SK-N-SH (cell line): ENCODE measurements at regions not wholly inside any gene's neighbourhood (a gene's known extent, or its start where the extent isn't known, plus 50 kb on each side); places are given as distances from the start of the nearest gene placed in this dataset.

Source experiments
- CTCF ChIA-PET: fragments of 300-600, 350-600 bp; formaldehyde crosslinking; extraction: SDS; loops from one replicate; lab custom pipeline; 2021; lab: Yijun Ruan, JAX
- POLR2A ChIA-PET: fragments of 350-600 bp; sonication (Branson Sonifier 250); formaldehyde crosslinking; extraction: SDS; loops from one replicate; lab custom pipeline; 2020; ENCODE audit warnings: antibody characterized with exemption, inconsistent platforms; lab: Yijun Ruan, JAX
- DNase-seq: peaks from one replicate; pipeline ENCODE4 v3.0.0; 2012
- H2AFZ ChIP-seq: fragments of 200-600 bp; sonication (generic); 2 replicates; pipeline ENCODE4 v1.8.1; 2016; ENCODE audit warnings: antibody characterized with exemption, mild to moderate bottlenecking, low read depth
- H3F3A ChIP-seq: fragments of 200-600 bp; sonication (generic); replicated peaks from 2 replicates; pipeline ENCODE3; 2016; ENCODE audit warnings: antibody characterized with exemption, mild to moderate bottlenecking; ENCODE audit not compliant: insufficient read depth
- H3K27ac ChIP-seq, 2 experiments: fragments of 200-500 bp in 1 of 2; fragments of 200-600 bp in 1 of 2; sonication (Bioruptor generic) in 1 of 2; sonication (generic), shearing (Covaris generic) in 1 of 2; 2 replicates each; pipeline versions ENCODE4 v1.5.1 to v1.6.1; 2014 to 2016; ENCODE audit warnings: low read depth in 2 of 2, inconsistent platforms in 1 of 2, low read length in 1 of 2, mild to moderate bottlenecking in 1 of 2, mixed read lengths in 1 of 2
- H3K27me3 ChIP-seq: fragments of 200-600 bp; sonication (generic), shearing (Covaris generic); 2 replicates; pipeline ENCODE4 v1.6.1; 2016; ENCODE audit warnings: mixed run types; ENCODE audit not compliant: insufficient read depth
- H3K36me3 ChIP-seq, 2 experiments: fragments of 200-500 bp in 1 of 2; fragments of 200-600 bp in 1 of 2; sonication (Bioruptor generic) in 1 of 2; sonication (generic) in 1 of 2; replicated peaks in 1 of 2; 2 replicates each; pipeline versions ENCODE3 to v1.5.1; 2014 to 2016; ENCODE audit warnings: low read length in 1 of 2, mild to moderate bottlenecking in 1 of 2; ENCODE audit not compliant: insufficient read depth in 2 of 2, control insufficient read depth in 1 of 2
- H3K4me1 ChIP-seq, 2 experiments: fragments of 200-500 bp in 1 of 2; fragments of 200-600 bp in 1 of 2; sonication (Bioruptor generic) in 1 of 2; sonication (generic), shearing (Covaris generic) in 1 of 2; 2 replicates each; pipeline versions ENCODE4 v1.5.1 to v1.6.1; 2014 to 2016; ENCODE audit warnings: low read depth in 1 of 2, low read length in 1 of 2, mixed run types in 1 of 2; ENCODE audit not compliant: insufficient read depth in 2 of 2, control insufficient read depth in 1 of 2
- H3K4me2 ChIP-seq: fragments of 200-600 bp; sonication (generic), shearing (Covaris generic); 2 replicates; pipeline ENCODE4 v1.6.1; 2017; ENCODE audit warnings: mixed run types
- H3K4me3 ChIP-seq, 2 experiments: fragments of 200-500 bp in 1 of 2; fragments of 200-600 bp in 1 of 2; sonication (Bioruptor generic) in 1 of 2; sonication (generic), shearing (Covaris generic) in 1 of 2; 2 replicates each; pipeline versions ENCODE4 v1.5.1 to v1.8.1; 2014 to 2016; ENCODE audit warnings: low read depth in 2 of 2, inconsistent platforms in 1 of 2, low read length in 1 of 2, mild to moderate bottlenecking in 1 of 2, mixed read lengths in 1 of 2, moderate library complexity in 1 of 2
- H3K79me2 ChIP-seq: fragments of 200-600 bp; sonication (generic); 2 replicates; pipeline ENCODE4 v1.8.1; 2017; ENCODE audit warnings: mild to moderate bottlenecking; ENCODE audit not compliant: insufficient read depth
- H3K9ac ChIP-seq: fragments of 200-600 bp; sonication (generic); 2 replicates; pipeline ENCODE4 v1.6.1; 2017; ENCODE audit warnings: mixed run types
- H3K9me2 ChIP-seq: fragments of 200-600 bp; sonication (generic); 2 replicates; pipeline ENCODE4 v1.6.1; 2017; ENCODE audit warnings: mixed run types
- H3K9me3 ChIP-seq: fragments of 200-600 bp; sonication (generic); 2 replicates; pipeline ENCODE4 v1.6.1; 2017; ENCODE audit warnings: mixed run types, mild to moderate bottlenecking, moderate library complexity
- H4K20me1 ChIP-seq: fragments of 200-600 bp; sonication (generic); 2 replicates; pipeline ENCODE4 v1.6.1; 2017; ENCODE audit warnings: mild to moderate bottlenecking, mixed run types; ENCODE audit not compliant: insufficient read depth
- EP300 ChIP-seq, 2 experiments: IDR thresholded peaks; 2 replicates each; pipeline versions ENCODE4 v1.4.0 to v1.6.1; 2012; ENCODE audit warnings: borderline replicate concordance in 1 of 2, low read depth in 1 of 2, low read length in 1 of 2
- EZH2phosphoT487 ChIP-seq: fragments of 200-600 bp; sonication (generic); IDR thresholded peaks from 2 replicates; pipeline ENCODE4 v1.6.1; 2017; ENCODE audit warnings: low read depth, mixed run types, mild to moderate bottlenecking, antibody characterized with exemption, moderate library complexity, borderline replicate concordance
- FOSL2 ChIP-seq: IDR thresholded peaks from 2 replicates; pipeline ENCODE4 v1.4.0; 2012; ENCODE audit warnings: low read depth, mild to moderate bottlenecking, moderate library complexity, borderline replicate concordance
- GABPA ChIP-seq: IDR thresholded peaks from 2 replicates; pipeline ENCODE4 v1.4.0; 2012; ENCODE audit warnings: low read depth, mild to moderate bottlenecking
- POLR2AphosphoS5 ChIP-seq: IDR thresholded peaks from 2 replicates; pipeline ENCODE4 v1.6.1; 2012; ENCODE audit warnings: low read depth, low read length
- RAD21 ChIP-seq: IDR thresholded peaks from 2 replicates; pipeline ENCODE4 v1.6.1; 2012; ENCODE audit warnings: mild to moderate bottlenecking, low read length
- RFX5 ChIP-seq: IDR thresholded peaks from 2 replicates; pipeline ENCODE4 v1.6.1; 2012; ENCODE audit warnings: mild to moderate bottlenecking, improper control_type of control experiment, low read length
- RXRA ChIP-seq: IDR thresholded peaks from 2 replicates; pipeline ENCODE4 v1.4.0; 2012; ENCODE audit warnings: low read depth, mild to moderate bottlenecking, borderline replicate concordance
- SMC3 ChIP-seq: IDR thresholded peaks from 2 replicates; pipeline ENCODE4 v1.6.1; 2012; ENCODE audit warnings: low read depth, low read length, improper control_type of control experiment
- WGBS: methylation state at CpG from one replicate; pipeline ENCODE4 v1.1.6; 2017; ENCODE audit warnings: low lambda C conversion rate; 5-methylcytosine and 5-hydroxymethylcytosine counted together
- TF ChIP-seq, protein P1 (sequence below): IDR thresholded peaks from 2 replicates; pipeline ENCODE4; 2012
- TF ChIP-seq, protein P2 (sequence below): fragments of 200-600 bp; sonication (generic); IDR thresholded peaks from 2 replicates; pipeline ENCODE4 v1.6.1; 2017; ENCODE audit warnings: antibody characterized with exemption, mild to moderate bottlenecking, moderate library complexity
- TF ChIP-seq, protein P3 (sequence below): IDR thresholded peaks from 2 replicates; pipeline ENCODE4 v1.4.0; 2012; ENCODE audit warnings: low read depth

DNA sequence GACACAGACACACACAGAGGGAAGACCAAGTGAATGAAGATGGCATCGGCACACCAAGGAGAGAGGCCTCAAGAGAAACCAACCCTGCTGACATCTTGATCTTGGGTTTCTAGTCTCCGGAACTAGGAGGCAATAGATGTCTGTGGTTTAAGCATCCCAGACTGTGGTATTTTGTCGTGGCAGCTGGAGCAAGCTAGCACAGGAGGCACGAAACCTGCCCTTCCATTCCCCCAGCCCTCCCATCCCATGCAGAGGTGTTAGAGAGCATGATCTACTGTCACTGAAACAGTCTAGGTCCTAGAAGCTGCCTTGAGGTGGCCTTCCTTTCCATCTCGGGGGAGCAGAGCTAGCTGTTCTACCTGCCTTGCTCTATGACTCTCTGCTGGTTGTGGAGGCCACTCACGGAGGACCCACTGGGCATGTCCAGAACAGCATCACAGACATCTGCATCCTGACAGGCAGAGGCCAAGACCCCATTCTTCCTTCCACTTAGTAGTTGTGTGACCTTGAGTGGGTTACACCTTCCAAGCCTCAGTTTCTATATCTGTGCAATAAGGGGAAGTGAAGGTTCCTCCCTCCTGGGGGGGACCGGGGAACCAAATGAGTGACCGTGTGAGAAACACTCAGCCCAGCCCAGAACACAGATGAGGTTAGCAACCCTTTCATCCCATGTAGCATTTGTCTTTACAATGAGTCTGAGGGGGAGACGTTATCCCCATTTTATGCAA is 134.3 kb upstream of the BOD1 start:
- Histone ChIP-seq H3K9ac (no peak overlapping the region), H3K36me3 (no peaks in the 10 kb centered on the region), H3K27ac (no peak overlapping the region), H3K27me3 (no peaks in the 10 kb centered on the region), H3F3A (no peaks in the 10 kb centered on the region), H3K9me3 (no peaks in the 10 kb centered on the region), H2AFZ (no peak overlapping the region), H3K4me1 (peaks cover 0 to 18% of the 10 kb centered on the region in 2 experiments; a peak in 2 of 4 replicates), H4K20me1 (no peaks in the 10 kb centered on the region), H3K9me2 (no peaks in the 10 kb centered on the region), H3K4me3 (no peak overlapping the region), H3K4me2 (no peak overlapping the region), H3K79me2 (no peaks in the 10 kb centered on the region)
- 73% methylated on average over 4 of the region's 9 CpGs for WGBS
- POLR2A ChIA-PET = interaction anchor here (1.6 kb wide), 1 partner anchor 137 kb away, joined by 4 read pairs; the partner anchor contains the start of gene CPEB4
- CTCF ChIA-PET = no interaction called here
- TF ChIP-seq RXRA (no peak), RAD21 (no peak)
- no peak for DNase-seq

DNA sequence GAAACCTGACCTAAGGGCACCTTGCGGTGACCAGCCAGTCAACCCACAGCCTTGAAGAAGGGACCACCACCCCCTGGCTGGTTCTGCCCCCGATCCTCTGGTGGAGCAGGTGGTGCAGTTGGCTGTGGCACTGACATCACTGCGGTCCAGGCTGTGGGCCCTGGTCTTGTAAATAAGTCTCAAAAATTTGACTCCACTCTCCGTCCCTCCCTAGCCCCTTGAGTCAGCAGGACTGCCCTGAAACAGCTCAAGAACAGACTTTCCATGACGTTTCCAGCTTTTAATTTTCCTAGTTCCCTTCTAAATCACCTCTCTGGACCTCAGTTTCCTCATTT is 134.8 kb upstream of the BOD1 start:
- no peaks in the 10 kb centered on the region for H3K9me3 ChIP-seq
- 71% methylated on average over 5 of the region's 5 CpGs for WGBS
- H3K36me3 ChIP-seq = no peaks in the 10 kb centered on the region
- no peak overlapping the region for H3K9ac ChIP-seq
- no peaks in the 10 kb centered on the region for H4K20me1 ChIP-seq
- no peak overlapping the region for H3K27ac ChIP-seq
- no peaks in the 10 kb centered on the region for H3K79me2 ChIP-seq
- no peak overlapping the region for H3K4me3 ChIP-seq
- H3K9me2 ChIP-seq = no peaks in the 10 kb centered on the region
- DNase-seq = no peak
- no peaks in the 10 kb centered on the region for H3K27me3 ChIP-seq
- TF ChIP-seq GABPA (no peak), POLR2AphosphoS5 (no peak), EP300 (IDR thresholded peaks at IDR 0.05; ENCODE audit: borderline replicate concordance in 1 of 2, low read depth in 1 of 2, low read length in 1 of 2) (no peak), RFX5 (no peak), EZH2phosphoT487 (no peak), FOSL2 (no peak), SMC3 (no peak)
- TF ChIP-seq, protein P1, sequence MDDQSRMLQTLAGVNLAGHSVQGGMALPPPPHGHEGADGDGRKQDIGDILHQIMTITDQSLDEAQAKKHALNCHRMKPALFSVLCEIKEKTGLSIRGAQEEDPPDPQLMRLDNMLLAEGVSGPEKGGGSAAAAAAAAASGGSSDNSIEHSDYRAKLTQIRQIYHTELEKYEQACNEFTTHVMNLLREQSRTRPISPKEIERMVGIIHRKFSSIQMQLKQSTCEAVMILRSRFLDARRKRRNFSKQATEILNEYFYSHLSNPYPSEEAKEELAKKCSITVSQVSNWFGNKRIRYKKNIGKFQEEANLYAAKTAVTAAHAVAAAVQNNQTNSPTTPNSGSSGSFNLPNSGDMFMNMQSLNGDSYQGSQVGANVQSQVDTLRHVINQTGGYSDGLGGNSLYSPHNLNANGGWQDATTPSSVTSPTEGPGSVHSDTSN = no peak
- TF ChIP-seq, protein P2, sequence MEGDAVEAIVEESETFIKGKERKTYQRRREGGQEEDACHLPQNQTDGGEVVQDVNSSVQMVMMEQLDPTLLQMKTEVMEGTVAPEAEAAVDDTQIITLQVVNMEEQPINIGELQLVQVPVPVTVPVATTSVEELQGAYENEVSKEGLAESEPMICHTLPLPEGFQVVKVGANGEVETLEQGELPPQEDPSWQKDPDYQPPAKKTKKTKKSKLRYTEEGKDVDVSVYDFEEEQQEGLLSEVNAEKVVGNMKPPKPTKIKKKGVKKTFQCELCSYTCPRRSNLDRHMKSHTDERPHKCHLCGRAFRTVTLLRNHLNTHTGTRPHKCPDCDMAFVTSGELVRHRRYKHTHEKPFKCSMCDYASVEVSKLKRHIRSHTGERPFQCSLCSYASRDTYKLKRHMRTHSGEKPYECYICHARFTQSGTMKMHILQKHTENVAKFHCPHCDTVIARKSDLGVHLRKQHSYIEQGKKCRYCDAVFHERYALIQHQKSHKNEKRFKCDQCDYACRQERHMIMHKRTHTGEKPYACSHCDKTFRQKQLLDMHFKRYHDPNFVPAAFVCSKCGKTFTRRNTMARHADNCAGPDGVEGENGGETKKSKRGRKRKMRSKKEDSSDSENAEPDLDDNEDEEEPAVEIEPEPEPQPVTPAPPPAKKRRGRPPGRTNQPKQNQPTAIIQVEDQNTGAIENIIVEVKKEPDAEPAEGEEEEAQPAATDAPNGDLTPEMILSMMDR = no peak
- TF ChIP-seq, protein P3, sequence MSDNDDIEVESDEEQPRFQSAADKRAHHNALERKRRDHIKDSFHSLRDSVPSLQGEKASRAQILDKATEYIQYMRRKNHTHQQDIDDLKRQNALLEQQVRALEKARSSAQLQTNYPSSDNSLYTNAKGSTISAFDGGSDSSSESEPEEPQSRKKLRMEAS = no peak
- peaks cover 0 to 18% of the 10 kb centered on the region in 2 experiments; a peak in 2 of 4 replicates for H3K4me1 ChIP-seq
- no peak overlapping the region for H2AFZ ChIP-seq
- ChIA-PET CTCF (no interaction called here), POLR2A (interaction anchor here (1.6 kb wide), 1 partner anchor 137 kb away, joined by 4 read pairs; the partner anchor contains the start of gene CPEB4)
- H3F3A ChIP-seq = no peaks in the 10 kb centered on the region
- no peak overlapping the region for H3K4me2 ChIP-seq
